ENCODE measurements at regions not wholly inside any gene's neighbourhood (a gene's known extent, or its start where the extent isn't known, plus 50 kb on each side); places are given as distances from the start of the nearest gene placed in this dataset.

- Mint-ChIP-seq H3K4me1 (peaks cover 0 to 5% (median 1%) of the 10 kb centered on the region in 4 donors), H3K27me3 (peaks cover 22 to 33% of the 10 kb centered on the region in 2 donors), H3K36me3 (no peaks in the 10 kb centered on the region), H3K27ac (no peak overlapping the region), H3K9me3 (peaks cover 0 to 6% (median 0%) of the 10 kb centered on the region in 8 donors), H3K4me3 (no peak overlapping the region)
- intact Hi-C loops (cut with micrococcal nuclease): no loop called here
- H3K27me3 ChIP-seq (ENCODE audit: insufficient read depth, low read length): no peaks in the 10 kb centered on the region
- no peaks in the 10 kb centered on the region for H3K9me3 ChIP-seq (ENCODE audit: control insufficient read depth in 1 of 2, low read length in 2 of 2)
- ChIA-PET CTCF (ENCODE audit: partially characterized antibody) (no interaction called here), POLR2A (ENCODE audit: partially characterized antibody) (no interaction called here)
- no peak overlapping the region for H3K4me3 ChIP-seq (ENCODE audit: low read length in 2 of 2)
- no peak overlapping the region for H3K27ac ChIP-seq (ENCODE audit: low read depth, low read length)
- no peaks in the 10 kb centered on the region for H3K4me1 ChIP-seq (ENCODE audit: insufficient read depth, low read length)
- DNase-seq: no peak
- H3K36me3 ChIP-seq (ENCODE audit: insufficient read depth, low read length): no peaks in the 10 kb centered on the region
Measured at GRCh38 chr18:76592981-76593381, 97.9 kb upstream of the ZNF516 start.

GRCh38 chr18:76592096-76592495, 97.1 kb upstream of the ZNF516 start:
- ChIA-PET POLR2A (ENCODE audit: partially characterized antibody) (no interaction called here), CTCF (ENCODE audit: partially characterized antibody) (no interaction called here)
- H3K4me3 Mint-ChIP-seq: no peak overlapping the region
- H3K27ac Mint-ChIP-seq: no peak overlapping the region
- intact Hi-C loops (cut with micrococcal nuclease): no loop called here
- H3K4me3 ChIP-seq (ENCODE audit: low read length in 2 of 2): no peak overlapping the region
- peaks cover 21 to 35% of the 10 kb centered on the region in 2 donors for H3K27me3 Mint-ChIP-seq
- H3K36me3 Mint-ChIP-seq: no peaks in the 10 kb centered on the region
- DNase-seq: no peak
- H3K4me1 Mint-ChIP-seq: peaks cover 0 to 5% (median 1%) of the 10 kb centered on the region in 4 donors
- H3K36me3 ChIP-seq (ENCODE audit: insufficient read depth, low read length): no peaks in the 10 kb centered on the region
- H3K27me3 ChIP-seq (ENCODE audit: insufficient read depth, low read length): no peaks in the 10 kb centered on the region
- H3K27ac ChIP-seq (ENCODE audit: low read depth, low read length): no peak overlapping the region
- no peaks in the 10 kb centered on the region for H3K9me3 ChIP-seq (ENCODE audit: control insufficient read depth in 1 of 2, low read length in 2 of 2)
- H3K4me1 ChIP-seq (ENCODE audit: insufficient read depth, low read length): no peaks in the 10 kb centered on the region
- peaks cover 0 to 6% (median 0%) of the 10 kb centered on the region in 8 donors for H3K9me3 Mint-ChIP-seq

DNA sequence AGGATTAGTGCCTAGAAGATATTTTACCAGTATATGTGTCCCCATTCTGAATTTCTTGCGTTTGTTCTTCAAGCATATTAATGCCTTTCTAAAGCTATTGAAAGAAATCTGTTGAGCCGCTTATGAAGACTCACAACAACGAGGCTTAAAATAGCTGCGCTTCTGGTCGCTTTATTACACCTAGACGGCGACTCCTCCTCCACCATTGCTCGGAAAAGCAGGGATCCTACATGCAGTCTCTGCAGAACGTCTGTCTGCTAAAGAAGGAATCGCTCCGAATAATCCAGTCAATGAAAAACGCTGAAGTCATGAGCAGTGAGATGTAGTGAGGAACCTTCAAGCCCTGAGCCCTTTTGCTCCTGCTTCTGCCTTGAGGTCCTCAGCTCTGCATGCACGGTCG, 94.8 kb upstream of the ZNF516 start:
- DNase-seq: no peak
- Mint-ChIP-seq H3K4me1 (peaks cover 0 to 5% (median 1%) of the 10 kb centered on the region in 4 donors), H3K27ac (no peak overlapping the region), H3K27me3 (peaks cover 21 to 34% of the 10 kb centered on the region in 2 donors), H3K36me3 (no peaks in the 10 kb centered on the region), H3K9me3 (peaks cover 0 to 6% (median 0%) of the 10 kb centered on the region in 8 donors), H3K4me3 (no peak overlapping the region)
- intact Hi-C loops (cut with micrococcal nuclease): no loop called here
- ChIA-PET CTCF (ENCODE audit: partially characterized antibody) (interaction anchor here (0.6 kb wide), 1 partner anchor 231 kb away, joined by 3 read pairs; no protein-coding TSS in a partner anchor), POLR2A (ENCODE audit: partially characterized antibody) (no interaction called here)
- H3K4me1 ChIP-seq (ENCODE audit: insufficient read depth, low read length): no peaks in the 10 kb centered on the region
- H3K36me3 ChIP-seq (ENCODE audit: insufficient read depth, low read length): no peaks in the 10 kb centered on the region
- H3K4me3 ChIP-seq (ENCODE audit: low read length in 2 of 2): no peak overlapping the region
- no peaks in the 10 kb centered on the region for H3K27me3 ChIP-seq (ENCODE audit: insufficient read depth, low read length)
- H3K9me3 ChIP-seq (ENCODE audit: control insufficient read depth in 1 of 2, low read length in 2 of 2): no peaks in the 10 kb centered on the region
- H3K27ac ChIP-seq (ENCODE audit: low read depth, low read length): no peak overlapping the region

DNA sequence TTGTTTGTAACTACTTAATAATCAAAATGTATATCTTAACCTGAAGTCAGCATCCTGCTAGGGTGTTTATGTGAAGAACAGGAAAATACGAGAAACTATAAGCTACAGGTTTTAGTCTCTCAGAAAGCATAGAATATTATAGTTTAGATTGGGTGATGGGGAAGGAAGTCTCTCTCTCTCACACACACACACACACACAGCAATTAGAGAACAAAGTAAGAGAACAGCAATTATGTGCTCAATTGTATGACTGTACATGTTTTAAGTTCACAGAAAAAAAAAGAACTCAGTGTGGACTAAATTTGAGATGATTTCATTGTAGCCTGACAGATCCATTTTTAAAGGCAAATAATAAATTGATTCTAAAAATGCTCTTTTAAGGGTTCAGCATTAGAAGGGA, 94.3 kb upstream of the ZNF516 start:
- H3K36me3 Mint-ChIP-seq: no peaks in the 10 kb centered on the region
- ChIA-PET CTCF (ENCODE audit: partially characterized antibody) (interaction anchor here (0.6 kb wide), 1 partner anchor 231 kb away, joined by 3 read pairs; no protein-coding TSS in a partner anchor), POLR2A (ENCODE audit: partially characterized antibody) (no interaction called here)
- H3K4me3 ChIP-seq (ENCODE audit: low read length in 2 of 2): no peak overlapping the region
- peak overlapping the region in 1 of 8 donors; percentile 11 for H3K4me3 Mint-ChIP-seq
- no peaks in the 10 kb centered on the region for H3K9me3 ChIP-seq (ENCODE audit: control insufficient read depth in 1 of 2, low read length in 2 of 2)
- H3K9me3 Mint-ChIP-seq: peaks cover 0 to 6% (median 0%) of the 10 kb centered on the region in 8 donors
- no peaks in the 10 kb centered on the region for H3K27me3 ChIP-seq (ENCODE audit: insufficient read depth, low read length)
- no peak overlapping the region for H3K27ac Mint-ChIP-seq
- H3K36me3 ChIP-seq (ENCODE audit: insufficient read depth, low read length): no peaks in the 10 kb centered on the region
- H3K4me1 ChIP-seq (ENCODE audit: insufficient read depth, low read length): no peaks in the 10 kb centered on the region
- no peak overlapping the region for H3K27ac ChIP-seq (ENCODE audit: low read depth, low read length)
- intact Hi-C loops (cut with micrococcal nuclease): no loop called here
- H3K4me1 Mint-ChIP-seq: peaks cover 0 to 5% (median 1%) of the 10 kb centered on the region in 4 donors
- H3K27me3 Mint-ChIP-seq: peaks cover 18 to 29% of the 10 kb centered on the region in 2 donors
- no peak for DNase-seq

- intact Hi-C loops (cut with micrococcal nuclease): no loop called here
- Histone ChIP-seq H3K4me1 (ENCODE audit: insufficient read depth, low read length) (no peaks in the 10 kb centered on the region), H3K4me3 (ENCODE audit: low read length in 2 of 2) (no peak overlapping the region), H3K36me3 (ENCODE audit: insufficient read depth, low read length) (no peaks in the 10 kb centered on the region), H3K9me3 (ENCODE audit: control insufficient read depth in 1 of 2, low read length in 2 of 2) (no peaks in the 10 kb centered on the region), H3K27ac (ENCODE audit: low read depth, low read length) (no peak overlapping the region), H3K27me3 (ENCODE audit: insufficient read depth, low read length) (no peaks in the 10 kb centered on the region)
- ChIA-PET POLR2A (ENCODE audit: partially characterized antibody) (no interaction called here), CTCF (ENCODE audit: partially characterized antibody) (no interaction called here)
- Mint-ChIP-seq H3K4me3 (peak overlapping the region in 4 of 8 donors; percentile 3 to 60 (median 18)), H3K36me3 (no peaks in the 10 kb centered on the region), H3K27ac (peak overlapping the region in 1 of 7 donors; percentile 55), H3K4me1 (peaks cover 0 to 5% (median 1%) of the 10 kb centered on the region in 4 donors), H3K27me3 (peaks cover 18 to 29% of the 10 kb centered on the region in 2 donors), H3K9me3 (peaks cover 0 to 6% (median 0%) of the 10 kb centered on the region in 8 donors)
- no peak for DNase-seq
Measured at GRCh38 chr18:76588601-76589226, 93.7 kb upstream of the ZNF516 start.

DNA sequence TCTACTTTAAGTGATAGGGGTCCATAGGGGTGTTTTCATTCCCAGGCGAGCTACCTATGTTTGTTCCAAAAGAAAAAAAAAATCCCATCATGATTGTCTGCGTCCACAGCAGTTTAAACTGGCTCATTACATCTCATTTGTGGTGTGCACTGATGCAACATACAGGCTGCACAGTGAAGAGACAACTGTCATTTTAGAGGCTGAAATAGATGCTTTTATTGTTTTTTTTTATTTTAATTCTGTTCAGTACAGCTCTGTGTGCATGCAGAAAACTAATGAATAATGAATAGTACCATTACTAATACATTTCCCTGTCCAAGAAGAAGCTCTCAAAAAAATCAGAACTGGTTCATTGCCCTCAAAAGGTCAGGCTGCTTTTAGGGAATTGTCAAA, 92.8 kb upstream of the ZNF516 start:
- ChIA-PET CTCF (ENCODE audit: partially characterized antibody) (no interaction called here), POLR2A (ENCODE audit: partially characterized antibody) (no interaction called here)
- intact Hi-C loops (cut with micrococcal nuclease): no loop called here
- Histone ChIP-seq H3K9me3 (ENCODE audit: control insufficient read depth in 1 of 2, low read length in 2 of 2) (no peaks in the 10 kb centered on the region), H3K36me3 (ENCODE audit: insufficient read depth, low read length) (no peaks in the 10 kb centered on the region), H3K27me3 (ENCODE audit: insufficient read depth, low read length) (no peaks in the 10 kb centered on the region), H3K4me3 (ENCODE audit: low read length in 2 of 2) (no peak overlapping the region), H3K4me1 (ENCODE audit: insufficient read depth, low read length) (no peaks in the 10 kb centered on the region), H3K27ac (ENCODE audit: low read depth, low read length) (no peak overlapping the region)
- Mint-ChIP-seq H3K27ac (no peak overlapping the region), H3K27me3 (peaks cover 14 to 25% of the 10 kb centered on the region in 2 donors), H3K4me3 (no peak overlapping the region), H3K9me3 (peaks cover 0 to 6% (median 0%) of the 10 kb centered on the region in 8 donors), H3K36me3 (no peaks in the 10 kb centered on the region), H3K4me1 (peaks cover 0 to 5% (median 1%) of the 10 kb centered on the region in 4 donors)
- DNase-seq: no peak

DNA sequence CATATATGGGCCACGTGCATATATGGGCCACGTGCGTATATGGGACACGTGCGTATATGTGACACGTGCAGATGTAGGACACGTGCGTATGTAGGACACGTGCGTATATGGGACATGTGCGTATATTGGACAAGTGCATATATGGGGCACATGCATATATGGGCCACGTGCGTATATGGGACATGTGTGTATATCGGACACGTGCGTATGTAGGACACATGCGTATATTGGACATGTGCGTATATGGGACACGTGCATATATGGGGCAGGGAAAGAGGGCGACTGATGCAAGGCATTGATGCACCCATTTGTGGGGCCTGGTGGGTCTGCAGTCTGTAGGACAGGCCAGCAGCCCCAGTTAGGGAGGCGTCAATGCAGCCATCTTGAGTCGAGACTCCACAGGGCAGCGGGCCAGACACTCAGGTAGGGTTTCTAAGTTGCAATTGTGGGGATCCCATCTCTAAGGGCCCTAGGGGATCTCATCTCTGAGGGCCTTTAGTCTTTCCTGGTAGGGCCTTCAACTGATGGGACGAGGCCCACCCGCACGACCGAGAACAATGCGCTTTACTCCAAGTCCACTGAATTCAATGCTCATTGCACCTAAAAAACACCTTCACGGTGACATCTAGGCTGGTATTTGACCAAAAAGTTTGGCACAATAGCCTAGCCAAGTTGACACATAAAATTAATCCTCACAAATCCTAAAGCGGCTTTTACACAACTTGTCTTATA, 92.3 kb upstream of the ZNF516 start:
- H3K4me3 ChIP-seq (ENCODE audit: low read length in 2 of 2): no peak overlapping the region
- peaks cover 0 to 6% (median 0%) of the 10 kb centered on the region in 8 donors for H3K9me3 Mint-ChIP-seq
- H3K4me1 Mint-ChIP-seq: peaks cover 0 to 5% (median 1%) of the 10 kb centered on the region in 4 donors
- no peaks in the 10 kb centered on the region for H3K9me3 ChIP-seq (ENCODE audit: control insufficient read depth in 1 of 2, low read length in 2 of 2)
- no peaks in the 10 kb centered on the region for H3K36me3 Mint-ChIP-seq
- H3K4me3 Mint-ChIP-seq: no peak overlapping the region
- H3K27me3 ChIP-seq (ENCODE audit: insufficient read depth, low read length): no peaks in the 10 kb centered on the region
- intact Hi-C loops (cut with micrococcal nuclease): no loop called here
- H3K4me1 ChIP-seq (ENCODE audit: insufficient read depth, low read length): no peaks in the 10 kb centered on the region
- no peaks in the 10 kb centered on the region for H3K36me3 ChIP-seq (ENCODE audit: insufficient read depth, low read length)
- H3K27ac Mint-ChIP-seq: no peak overlapping the region
- no peak for DNase-seq
- CTCF ChIA-PET (ENCODE audit: partially characterized antibody): no interaction called here
- H3K27me3 Mint-ChIP-seq: peaks cover 10 to 19% of the 10 kb centered on the region in 2 donors
- POLR2A ChIA-PET (ENCODE audit: partially characterized antibody): no interaction called here
- H3K27ac ChIP-seq (ENCODE audit: low read depth, low read length): no peak overlapping the region
